HEK293T (cell line): ENCODE measurements at regions not wholly inside any gene's neighbourhood (a gene's known extent, or its start where the extent isn't known, plus 50 kb on each side); places are given as distances from the start of the nearest gene placed in this dataset.

ENCODE experiments used
- FOXM1 ChIP-seq: fragments of 450-650 bp; IDR thresholded peaks from 2 replicates; pipeline ENCODE4 v1.6.1; 2017; ENCODE audit warnings: mild to moderate bottlenecking, borderline replicate concordance
- HDGF ChIP-seq: fragments of 450-650 bp; IDR thresholded peaks from 2 replicates; pipeline ENCODE4 v1.6.1; 2017; ENCODE audit warnings: antibody characterized with exemption, borderline replicate concordance
- NFRKB ChIP-seq: fragments of 450-650 bp; IDR thresholded peaks from 2 replicates; pipeline ENCODE4 v1.6.1; 2016; ENCODE audit warnings: mild to moderate bottlenecking, moderate library complexity
- SP1 ChIP-seq: fragments of 450-650 bp; IDR thresholded peaks from 2 replicates; pipeline ENCODE4 v1.6.1; 2017
- ZNF384 ChIP-seq: fragments of 450-650 bp; IDR thresholded peaks from 2 replicates; pipeline ENCODE4 v1.6.1; 2016

GRCh38 chr2:150147889-150148683 is 339.4 kb downstream of the RND3 start:
- TF ChIP-seq SP1 (no peak), FOXM1 (no peak), NFRKB (no peak), HDGF (no peak), ZNF384 (no peak)
